ENCODE measurements at regions not wholly inside any gene's neighbourhood (a gene's known extent, or its start where the extent isn't known, plus 50 kb on each side); places are given as distances from the start of the nearest gene placed in this dataset.
"Not testable (repeated sequence)": the region's sequence is repeated elsewhere in the genome, so short reads cannot be mapped to it uniquely, and the experiment has no call there.

DNA sequence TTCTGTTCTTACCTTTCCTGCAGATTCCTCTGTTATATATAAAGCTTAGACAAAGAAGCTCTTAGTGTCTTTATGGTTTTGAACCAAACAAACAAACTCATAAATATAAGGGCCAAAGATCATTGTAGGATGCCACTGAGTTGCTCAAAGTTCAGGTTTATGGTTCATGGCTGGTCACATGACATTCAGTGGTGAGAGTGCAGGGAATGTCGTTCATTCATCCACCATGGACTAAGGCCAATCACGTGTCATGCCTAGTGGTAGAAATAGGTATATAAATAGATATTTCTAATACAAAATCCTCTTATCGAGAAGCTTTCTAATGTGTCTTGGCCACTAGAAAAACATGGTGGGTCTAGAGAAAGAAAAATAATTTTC, 119.4 kb downstream of the GATA3 start:
- no peak for DNase-seq

DNA sequence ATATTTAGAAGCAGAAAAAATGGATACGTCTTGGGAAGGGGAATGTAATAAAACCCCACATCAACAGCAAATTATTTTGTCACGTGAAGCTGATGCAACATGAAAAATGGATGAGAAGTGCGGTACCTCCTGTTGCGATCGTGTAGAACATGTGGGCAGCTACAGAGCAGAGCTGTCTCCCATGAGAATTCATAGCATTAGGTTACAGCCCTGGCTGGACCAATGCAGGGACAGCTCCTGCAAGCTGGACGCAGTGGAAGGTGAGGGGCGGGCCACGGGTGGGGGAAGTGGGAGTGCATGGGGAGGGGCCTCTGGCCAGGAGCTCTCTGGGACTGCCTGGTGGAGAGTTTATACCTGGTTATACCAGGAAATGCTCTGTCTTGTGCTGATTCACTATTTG, 120.3 kb downstream of the GATA3 start:
- DNase-seq, result no peak

DNA sequence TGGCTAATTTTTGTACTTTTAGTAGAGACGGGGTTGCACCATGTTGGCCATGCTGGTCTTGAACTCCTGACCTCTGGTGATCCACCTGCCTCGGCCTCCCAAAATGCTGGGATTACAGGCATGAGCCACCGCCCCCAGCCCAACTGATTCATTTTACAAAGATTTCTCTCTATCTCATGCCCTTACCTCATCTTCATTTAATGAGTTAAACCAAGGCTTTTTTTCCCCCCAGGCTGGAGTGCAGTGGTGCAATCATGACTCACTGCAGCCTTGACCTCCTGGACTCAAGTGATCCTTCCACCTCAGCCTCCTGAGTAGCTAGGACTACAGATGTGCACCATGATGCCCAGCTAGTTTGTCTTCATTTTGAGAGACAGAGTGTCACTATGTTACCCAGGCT, 123.0 kb downstream of the GATA3 start:
- DNase-seq, result not testable (repeated sequence)

DNA sequence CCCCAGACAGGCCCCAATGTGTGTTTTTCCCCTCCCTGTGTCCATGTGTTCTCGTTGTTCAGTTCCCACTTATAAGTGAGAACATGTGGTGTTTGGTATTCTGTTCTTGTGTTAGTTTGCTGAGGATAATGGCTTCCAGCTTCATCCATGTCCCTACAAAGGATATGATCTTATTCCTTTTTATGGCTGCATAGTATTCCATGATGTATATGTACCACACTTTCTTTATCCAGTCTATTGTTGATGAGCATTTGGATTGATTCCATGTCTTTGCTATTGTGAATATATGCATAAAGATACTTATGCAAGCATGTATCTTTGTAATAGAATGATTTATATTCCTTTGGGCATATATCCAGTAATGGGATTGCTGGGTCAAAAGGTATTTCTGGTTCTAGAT, 125.3 kb downstream of the GATA3 start:
- DNase-seq, result not testable (repeated sequence)

DNA sequence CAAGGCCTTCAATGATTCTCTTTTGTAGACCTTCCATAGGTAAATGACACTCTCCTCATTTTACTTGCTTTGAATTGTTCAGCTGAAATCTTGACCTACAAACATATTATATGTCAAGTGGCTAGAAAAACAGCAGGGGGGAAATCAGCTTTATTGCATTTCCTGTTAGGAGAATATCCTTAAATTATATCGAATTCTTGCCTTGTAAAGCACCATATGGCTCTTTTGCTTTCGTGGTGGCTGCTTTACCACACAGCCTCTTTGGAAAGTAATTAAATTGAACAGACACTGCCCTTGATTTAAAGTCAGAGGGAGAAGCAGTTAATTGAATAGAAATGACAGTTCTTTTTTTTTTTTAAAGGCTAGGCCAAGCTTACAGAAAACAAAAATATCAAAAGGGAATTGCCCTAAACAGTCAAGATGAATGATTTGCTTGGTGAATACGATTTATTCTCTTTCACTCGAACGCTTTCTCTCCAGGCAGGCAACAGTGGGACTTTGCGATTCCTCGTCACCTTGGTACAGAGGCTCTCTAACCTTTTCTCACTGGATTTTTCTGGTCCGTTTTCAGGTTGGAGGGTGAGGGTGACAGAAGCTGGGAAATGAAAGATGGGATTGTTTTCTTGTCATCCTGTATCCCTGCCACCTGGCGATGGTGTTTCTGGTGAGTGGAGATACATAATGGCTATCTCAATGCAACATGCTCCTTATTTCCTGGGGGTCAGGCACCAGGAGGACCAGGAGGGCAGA, 126.0 kb downstream of the GATA3 start:
- no peak for DNase-seq

DNA sequence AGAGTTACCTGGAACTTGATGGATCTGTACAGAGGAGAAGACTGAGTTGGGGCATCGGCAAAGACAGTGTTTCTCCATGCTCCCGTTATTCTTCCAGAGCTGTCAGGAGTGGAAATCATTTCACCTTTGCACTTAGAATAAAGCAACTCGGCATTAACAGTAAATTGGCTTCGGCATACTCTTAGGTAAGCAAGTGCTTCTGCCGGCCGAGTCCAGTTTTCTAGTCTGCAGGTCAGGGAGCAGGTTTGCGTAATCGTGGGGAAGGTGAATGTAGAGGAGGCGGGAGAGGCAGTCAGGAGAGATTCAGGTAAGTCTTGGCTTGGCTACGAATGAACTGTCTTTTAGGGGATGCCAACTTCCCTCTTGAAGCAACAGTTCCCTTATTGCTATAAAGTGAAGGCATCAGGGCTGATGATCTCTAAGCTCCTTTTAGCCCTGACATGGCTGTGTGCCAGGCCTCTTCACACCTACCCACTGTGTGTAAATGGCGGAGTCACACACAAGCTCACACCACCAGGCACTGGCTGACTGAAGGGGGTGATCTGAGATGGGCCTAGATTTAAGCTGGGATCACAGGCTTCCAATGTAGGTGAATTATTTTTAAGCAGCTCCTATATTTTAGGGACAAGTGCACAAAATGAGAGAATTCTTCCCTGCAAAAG, 127.1 kb downstream of the GATA3 start:
- DNase-seq, result no peak

DNA sequence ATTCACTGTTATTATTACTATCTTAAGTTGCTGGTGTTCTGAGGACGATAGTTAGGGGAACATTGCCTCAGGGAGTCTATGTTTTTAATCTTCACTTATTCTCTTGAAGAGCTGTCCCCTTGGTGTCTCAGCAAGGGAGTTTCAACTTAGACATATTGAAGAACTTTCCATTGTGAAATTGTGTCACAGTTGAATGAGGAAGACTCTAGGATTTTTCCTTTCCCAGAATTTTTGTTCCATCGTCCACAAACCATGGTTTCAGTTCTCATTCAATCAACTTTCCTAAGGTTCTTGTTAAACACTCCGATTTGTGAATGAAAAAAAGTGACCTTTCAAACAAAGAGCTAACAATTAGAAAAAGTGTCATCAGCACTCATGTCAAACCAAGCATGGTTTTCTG, 128.3 kb downstream of the GATA3 start:
- no peak for DNase-seq

DNA sequence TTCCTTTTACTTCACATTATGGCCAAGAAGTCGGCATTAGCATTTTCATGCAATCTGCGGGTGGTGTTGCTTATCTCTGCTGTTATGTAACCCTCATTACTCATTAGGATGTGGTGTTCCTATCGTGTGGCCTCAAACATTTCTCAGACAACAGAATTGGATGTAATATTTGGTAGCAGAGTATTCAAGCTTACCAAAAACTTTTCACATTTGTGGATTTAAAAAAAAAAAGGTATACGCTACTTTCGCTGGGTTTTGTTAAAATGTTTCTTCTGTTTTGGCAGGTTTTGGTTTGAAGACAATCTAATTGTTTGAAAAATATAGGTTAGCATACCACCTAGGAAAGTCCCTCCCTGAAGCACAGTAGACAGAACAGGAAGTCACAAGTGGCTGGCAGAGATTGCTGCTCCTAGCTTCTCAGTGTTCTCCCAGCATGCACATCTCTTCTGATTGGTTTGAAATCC, 128.8 kb downstream of the GATA3 start:
- no peak for DNase-seq

DNA sequence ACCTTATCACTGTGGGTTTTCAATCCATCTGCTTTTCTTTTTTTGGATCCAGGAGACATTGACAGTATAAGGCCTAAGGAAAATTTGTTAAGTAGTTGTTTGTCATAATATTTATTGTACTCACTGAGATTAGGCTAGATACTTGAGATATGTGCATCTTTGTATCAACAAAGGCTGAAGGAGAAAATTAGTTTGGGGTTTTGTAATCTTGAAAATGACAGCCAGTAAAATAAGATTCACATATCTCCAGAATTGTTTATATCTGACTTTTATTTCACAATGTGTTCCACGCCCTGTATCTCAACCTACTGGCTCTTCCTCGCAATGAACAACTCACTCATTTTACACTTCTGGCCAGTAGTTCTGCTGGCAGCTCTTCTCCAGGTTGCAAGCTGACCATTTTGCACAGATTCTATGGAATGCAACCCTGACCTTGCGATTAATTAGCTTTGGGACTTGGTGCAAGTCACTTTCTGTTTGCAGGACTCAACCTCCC, 132.7 kb downstream of the GATA3 start:
- no peak for DNase-seq

DNA sequence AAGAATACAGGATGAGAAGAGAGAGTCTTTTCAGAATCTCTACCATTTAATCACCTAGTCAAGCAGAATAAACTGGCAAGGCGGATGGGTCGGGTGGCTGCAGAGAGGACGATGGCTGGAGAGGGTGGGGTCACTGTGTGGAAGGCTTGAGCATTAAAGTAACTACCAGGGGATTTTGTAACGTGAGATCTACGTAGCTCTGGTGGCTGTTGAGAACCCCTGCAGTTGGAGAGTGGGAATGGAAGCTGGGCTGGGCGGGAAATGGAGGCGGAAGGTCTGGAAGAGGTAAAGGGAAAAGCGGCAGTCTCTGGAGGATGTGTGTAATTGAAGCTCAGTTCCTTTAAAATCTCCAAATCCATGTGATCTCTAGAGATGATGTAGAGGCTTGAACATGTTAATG, 135.0 kb downstream of the GATA3 start:
- no peak for DNase-seq

DNA sequence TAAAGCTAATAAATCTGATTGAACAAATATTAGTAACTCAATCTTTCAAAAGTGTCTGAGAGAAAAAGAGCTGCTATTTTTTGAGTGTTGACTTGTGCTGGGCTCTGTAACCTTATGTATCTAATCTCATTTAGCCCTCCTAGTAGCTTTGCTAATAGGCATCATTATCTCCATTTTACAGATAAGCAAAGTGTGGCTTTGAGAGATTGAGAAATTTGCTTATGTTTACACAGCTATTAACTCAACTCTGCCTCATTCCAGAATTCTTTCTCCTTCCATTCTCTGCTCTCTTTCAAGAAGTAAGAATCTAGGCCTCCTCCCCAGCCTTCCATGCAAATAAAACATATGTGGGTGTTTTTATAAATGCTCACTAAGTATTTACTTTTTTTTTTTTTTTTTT, 137.8 kb downstream of the GATA3 start:
- DNase-seq, result no peak

DNA sequence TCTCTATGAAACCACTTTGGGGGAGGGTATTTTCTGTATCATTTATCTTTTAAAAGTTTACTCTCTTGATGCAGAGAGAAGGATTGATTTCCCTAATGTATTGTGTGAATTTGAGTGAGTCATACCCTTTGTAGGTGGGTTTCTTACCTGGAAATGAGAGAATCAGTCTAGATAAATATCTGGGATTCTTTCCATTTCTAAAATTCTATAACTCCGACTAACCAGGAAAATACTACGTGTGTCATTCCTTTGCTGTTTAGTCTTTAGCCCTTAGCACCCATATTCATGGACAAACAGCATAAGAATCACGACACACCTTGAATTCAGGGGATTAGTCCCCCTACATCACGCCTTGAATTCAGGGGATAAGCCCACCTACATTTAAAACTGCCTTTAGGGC, 139.1 kb downstream of the GATA3 start:
- DNase-seq, result no peak

DNA sequence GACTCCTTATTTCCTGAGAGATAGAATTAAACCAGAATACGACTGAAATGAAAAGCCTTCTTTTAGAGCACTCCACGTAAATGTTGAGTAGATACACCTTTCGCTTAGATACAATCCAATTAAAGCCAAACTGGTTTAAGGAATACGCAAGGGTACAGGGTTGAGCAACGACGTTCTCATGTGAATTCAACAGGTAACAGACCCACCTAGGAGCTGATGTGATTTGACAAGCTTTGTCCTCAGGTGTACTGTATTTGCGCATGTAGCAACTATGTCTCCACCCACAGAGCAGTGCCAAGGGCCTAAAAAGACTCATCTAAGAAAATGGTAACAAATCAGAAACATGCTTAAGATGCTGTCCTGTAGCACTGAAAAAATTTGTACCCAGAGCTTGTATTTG, 139.6 kb downstream of the GATA3 start:
- no peak for DNase-seq

DNA sequence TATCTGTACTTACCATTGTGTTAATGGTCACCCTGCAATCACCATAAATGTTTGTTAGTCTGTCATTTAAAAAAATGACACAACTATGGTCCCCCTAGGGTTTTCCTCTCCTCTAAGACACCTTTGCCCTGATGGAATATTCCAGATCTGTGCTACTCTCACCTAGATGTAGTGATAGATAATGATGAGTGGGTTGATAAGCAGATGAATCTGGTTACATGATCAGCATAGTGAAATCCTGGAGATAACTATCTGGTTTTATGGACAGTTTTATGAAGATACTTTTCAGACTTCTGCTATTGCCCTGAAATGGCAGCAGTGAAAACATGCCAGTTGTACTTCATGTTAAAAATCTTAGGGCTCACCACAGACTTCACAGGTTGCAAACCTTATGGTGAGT, 152.4 kb downstream of the GATA3 start:
- no peak for DNase-seq

DNA sequence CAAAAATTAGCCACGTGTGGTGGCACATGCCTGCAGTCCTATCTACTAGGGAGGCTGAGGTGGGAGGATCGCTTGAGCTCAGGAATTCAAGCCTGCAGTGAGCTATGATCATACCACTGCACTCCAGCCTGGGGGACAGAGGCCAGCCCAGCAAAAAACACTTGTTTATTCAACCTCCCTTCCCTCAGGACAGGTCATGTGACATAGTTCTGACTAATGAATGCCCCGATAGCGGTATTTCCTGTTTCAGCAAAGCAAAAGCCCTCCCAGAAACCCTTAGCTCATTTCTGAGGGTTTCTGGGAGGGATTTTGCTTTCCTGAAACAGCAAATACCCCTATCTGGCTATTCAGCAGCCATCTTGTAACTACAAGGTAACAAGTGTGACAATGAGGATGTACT, 157.1 kb downstream of the GATA3 start:
- DNase-seq, result no peak

DNA sequence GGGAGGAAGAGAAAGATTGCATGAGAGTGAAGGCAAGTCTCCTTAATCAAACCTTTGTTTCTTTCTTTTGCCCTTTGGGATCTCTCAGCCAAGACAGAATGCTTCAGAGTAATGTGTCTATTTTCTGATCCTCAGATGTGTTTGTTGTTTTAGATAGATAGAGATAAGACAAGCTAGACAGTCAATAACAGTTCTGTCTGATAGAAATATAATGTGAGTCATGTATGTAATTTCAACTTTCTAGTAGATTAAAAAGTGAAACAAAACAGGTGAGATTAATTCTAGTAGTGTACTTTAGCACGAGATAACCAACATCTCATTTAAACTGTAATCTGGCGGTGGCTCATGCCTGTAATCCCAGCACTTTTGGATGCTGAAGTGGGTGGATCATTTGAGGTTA, 159.2 kb downstream of the GATA3 start:
- DNase-seq, result no peak

DNA sequence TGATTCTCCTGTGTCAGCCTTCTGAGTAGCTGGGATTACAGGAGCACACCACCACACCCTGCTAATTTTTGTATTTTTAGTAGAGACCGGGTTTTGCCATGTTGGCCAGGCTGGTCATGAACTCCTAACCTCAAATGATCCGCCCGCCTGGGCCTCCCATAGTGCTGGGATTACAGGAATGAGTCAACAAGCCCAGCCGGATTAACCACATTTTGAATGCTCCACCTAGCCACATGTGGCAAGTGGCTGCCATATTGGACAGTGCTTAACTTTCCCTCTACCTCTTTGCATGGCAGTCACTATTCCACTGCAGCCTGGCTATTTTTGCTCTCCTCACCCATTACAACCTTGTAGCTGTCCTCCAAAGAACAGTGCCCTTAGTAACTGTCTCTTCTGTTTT, 160.1 kb downstream of the GATA3 start:
- no peak for DNase-seq

DNA sequence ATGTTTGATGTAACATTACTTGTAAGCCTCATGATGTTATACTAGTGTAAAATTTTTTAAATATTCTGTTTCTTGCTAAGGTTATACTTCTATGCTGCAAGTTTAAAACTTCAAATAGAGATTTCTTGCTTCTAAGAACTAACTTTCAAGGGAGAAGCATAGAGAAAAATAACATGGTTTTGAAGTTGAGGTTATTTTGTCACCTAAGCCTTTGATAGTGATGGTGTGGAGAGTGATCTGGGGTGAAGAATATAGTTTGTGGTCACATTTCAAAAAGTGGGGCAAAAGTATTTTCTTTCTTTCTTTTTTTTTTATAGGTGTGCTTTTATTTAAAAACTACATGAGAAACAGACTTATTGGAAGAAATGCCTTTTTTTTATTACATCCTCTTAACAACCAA, 162.4 kb downstream of the GATA3 start:
- no peak for DNase-seq

DNA sequence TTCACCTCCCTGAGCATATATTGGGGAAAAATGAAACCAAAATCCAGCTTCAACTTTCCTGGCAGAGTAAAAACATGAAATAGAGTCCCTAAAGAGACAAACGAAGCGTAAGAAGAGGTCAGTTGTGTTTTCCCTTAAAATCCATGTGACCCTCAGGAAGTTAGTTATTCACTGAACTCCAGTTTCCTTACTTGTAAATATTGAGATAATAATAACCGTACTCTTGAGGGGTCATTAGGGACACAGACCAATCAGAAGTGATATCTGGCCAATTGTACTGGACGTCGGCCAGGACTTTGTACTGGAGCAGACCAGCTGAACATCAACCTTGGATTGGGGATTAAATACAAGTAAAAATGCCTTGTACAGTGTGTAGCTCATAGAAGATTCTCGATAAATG, 167.0 kb downstream of the GATA3 start:
- DNase-seq, result no peak

DNA sequence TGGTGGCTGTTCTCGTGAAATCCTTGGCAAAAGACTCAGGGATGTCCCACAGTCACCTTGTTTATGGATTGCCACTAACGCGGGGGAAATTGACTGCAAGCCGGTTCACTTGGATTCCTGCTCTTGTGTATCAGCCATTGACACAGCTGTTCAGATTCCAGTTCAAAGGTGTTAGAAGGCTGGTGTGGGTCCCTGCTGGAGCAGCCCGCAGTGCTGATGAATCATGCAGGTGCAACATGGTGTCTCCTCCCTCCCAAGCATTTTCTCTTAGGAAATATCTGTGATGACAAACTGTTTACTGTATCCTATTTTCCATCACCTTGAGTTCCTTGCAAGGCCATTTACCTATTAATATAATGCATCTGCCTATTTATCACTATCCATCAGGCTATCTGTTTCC, 170.1 kb downstream of the GATA3 start:
- DNase-seq, result no peak

DNA sequence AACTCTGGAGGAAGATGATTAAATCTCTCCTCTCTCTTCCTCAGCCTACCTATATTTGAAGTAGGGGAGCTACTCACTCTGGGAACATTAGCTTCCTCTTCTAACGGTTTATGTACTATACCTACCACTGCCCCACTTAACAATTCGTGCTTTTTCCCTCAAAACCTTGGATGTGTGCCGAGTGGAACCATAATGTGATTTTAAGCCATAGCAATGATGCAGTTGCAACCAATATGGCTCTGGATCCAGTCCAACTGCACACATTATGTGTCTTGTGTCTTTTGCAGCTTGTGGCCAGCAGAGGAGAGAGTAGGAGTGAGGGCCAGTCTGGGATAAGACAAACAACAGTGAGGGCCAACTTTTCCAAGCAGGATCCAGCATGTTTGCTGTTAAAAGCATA, 170.7 kb downstream of the GATA3 start:
- no peak for DNase-seq

DNA sequence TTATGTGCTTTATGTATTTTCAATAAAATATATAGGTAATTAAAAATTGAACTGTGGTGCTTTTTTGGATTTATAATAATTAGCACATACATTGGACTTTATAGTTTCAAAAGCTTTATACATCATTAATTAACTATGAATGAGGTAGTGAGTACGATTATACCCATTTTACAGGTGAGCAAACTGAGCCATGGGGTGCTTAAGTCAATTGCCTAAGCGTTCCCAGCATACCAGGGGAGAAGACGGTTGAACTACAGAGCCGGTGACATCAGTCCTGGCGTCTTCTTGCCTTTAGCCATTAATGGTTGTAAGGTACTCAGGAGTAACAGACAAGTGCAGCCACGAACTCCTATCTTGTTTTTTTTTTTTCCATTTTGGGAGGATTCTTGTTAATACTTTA, 172.8 kb downstream of the GATA3 start:
- no peak for DNase-seq

DNA sequence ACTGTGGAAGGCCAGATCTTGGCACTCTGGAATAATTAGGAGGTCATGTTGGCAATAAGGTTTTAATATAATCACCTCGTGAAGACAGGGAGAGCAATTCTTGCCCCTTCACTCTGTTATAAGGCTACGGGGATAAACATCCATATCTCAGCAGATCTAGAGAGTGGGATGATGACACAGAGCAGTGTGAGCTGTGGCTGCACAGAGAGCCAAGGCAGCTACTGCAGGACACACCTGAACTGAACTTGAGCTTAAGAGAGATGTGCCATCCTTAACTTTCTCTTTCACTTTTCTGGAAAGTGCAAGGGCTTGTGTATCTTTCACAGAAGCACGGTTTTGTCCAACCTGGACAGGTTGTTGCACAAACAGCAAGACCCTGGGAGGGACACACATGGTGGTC, 174.7 kb downstream of the GATA3 start:
- no peak for DNase-seq

DNA sequence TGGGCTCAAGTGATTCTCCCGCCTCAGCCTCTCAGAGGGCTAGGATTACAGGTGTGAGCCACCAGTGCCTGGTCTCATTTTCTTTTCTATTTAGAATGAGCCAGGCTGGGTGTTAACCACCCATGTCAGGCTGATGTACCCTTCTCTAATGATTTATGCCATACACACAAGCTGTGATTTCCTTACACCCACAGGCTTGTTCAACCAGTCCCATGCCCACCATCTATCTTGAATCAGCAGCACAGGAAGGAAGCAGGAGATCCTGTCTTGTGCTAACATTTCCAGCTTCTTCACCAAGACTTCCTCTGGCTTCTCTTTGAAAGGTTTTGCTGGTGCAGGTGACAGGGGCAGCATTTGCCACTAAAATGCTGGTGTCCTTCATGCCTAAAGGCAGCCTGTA, 176.4 kb downstream of the GATA3 start:
- DNase-seq, result no peak

DNA sequence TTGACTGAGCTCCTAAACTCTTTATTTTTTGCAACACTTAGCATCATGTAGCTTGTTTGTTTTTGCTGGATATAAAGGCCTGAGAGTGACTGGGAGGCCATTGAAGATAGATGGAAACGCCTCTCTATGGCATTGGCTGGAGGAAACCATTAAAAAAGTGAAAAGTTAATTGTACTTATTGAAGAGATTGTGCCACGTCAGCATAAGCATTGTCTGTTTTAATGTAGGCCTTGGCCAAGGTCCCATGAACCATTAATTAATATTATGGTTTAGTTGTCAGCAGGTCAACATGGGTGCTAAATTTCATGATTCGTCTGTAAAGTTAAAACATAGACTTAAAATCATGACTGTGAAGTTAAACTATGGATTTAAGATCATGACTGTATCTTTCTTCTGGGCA, 178.6 kb downstream of the GATA3 start:
- DNase-seq, result no peak

All from NCI-H526 (cell line).